HCT116 (cell line): ENCODE measurements at regions not wholly inside any gene's neighbourhood (a gene's known extent, or its start where the extent isn't known, plus 50 kb on each side); places are given as distances from the start of the nearest gene placed in this dataset.

ENCODE experiments used
- ATAC-seq: fragments of 200-7000 bp; cut with Tn5 transposase; 2 replicates; pipeline ENCODE4 v1.9.1; 2020; ENCODE audit warnings: mild to moderate bottlenecking, moderate library complexity
- BruUV-seq: library from RNA; stranded (reverse); fragments of 400-500 nt; replicated peaks from 2 replicates; lab custom pipeline; 2021; lab: Mats Ljungman, UMichigan
- CTCF ChIA-PET: fragments of 300-600 bp; sonication (Branson Sonifier 250); formaldehyde crosslinking; loops from one replicate; lab custom pipeline; 2021; ENCODE audit warnings: antibody characterized with exemption; lab: Charles Lee
- POLR2A ChIA-PET: fragments of 300-600, 350-600 bp; sonication (Branson Sonifier 250); formaldehyde crosslinking; loops from one replicate; lab custom pipeline; 2021; ENCODE audit warnings: antibody characterized with exemption; lab: Charles Lee
- RAD21 ChIA-PET, 2 experiments: fragments of 300-600 bp; sonication (Branson Sonifier 250); formaldehyde crosslinking; loops; one replicate each; lab custom pipeline; 2023; ENCODE audit warnings: low total read pairs in 2 of 2; ENCODE audit not compliant: uncharacterized antibody in 2 of 2, unreplicated experiment in 2 of 2, low non-redundant PET in 1 of 2; lab: Charles Lee
- DNase-seq: peaks from one replicate; pipeline ENCODE4 v3.0.0-alpha.2; 2010; ENCODE audit warnings: low read depth, low spot score
- H2AFZ ChIP-seq: fragments of 200-600 bp; shearing (Covaris generic), sonication (generic); 2 replicates; pipeline ENCODE4 v1.6.1; 2017; ENCODE audit warnings: low read depth, mixed run types, mixed read lengths, antibody characterized with exemption, low read length; ENCODE audit not compliant: poor library complexity, severe bottlenecking
- H3K27ac ChIP-seq: 2 replicates; pipeline ENCODE4 v1.5.1; 2012; ENCODE audit warnings: low read depth, low read length
- H3K27me3 ChIP-seq: fragments of 200-600 bp; sonication (generic); 2 replicates; pipeline ENCODE4 v1.6.1; 2016; ENCODE audit warnings: mixed run types, low read length, mixed read lengths; ENCODE audit not compliant: insufficient read depth
- H3K36me3 ChIP-seq, 2 experiments: fragments of 200-500 bp in 1 of 2; fragments of 200-600 bp in 1 of 2; sonication (Bioruptor generic) in 1 of 2; sonication (generic) in 1 of 2; 2 replicates each; pipeline versions ENCODE4 v1.5.1 to v1.6.1; 2014 to 2016; ENCODE audit warnings: low read length in 2 of 2, inconsistent platforms in 1 of 2, mixed read lengths in 1 of 2, mixed run types in 1 of 2; ENCODE audit not compliant: insufficient read depth in 2 of 2, control insufficient read depth in 1 of 2
- H3K4me1 ChIP-seq, 2 experiments: fragments of 200-600 bp in 1 of 2; sonication (generic) in 1 of 2; 2 replicates each; pipeline versions ENCODE4 v1.5.1 to v1.6.1; 2012 to 2017; ENCODE audit warnings: low read length in 2 of 2, inconsistent platforms in 1 of 2, mild to moderate bottlenecking in 1 of 2, mixed read lengths in 1 of 2, mixed run types in 1 of 2, moderate library complexity in 1 of 2; ENCODE audit not compliant: insufficient read depth in 2 of 2, control insufficient read depth in 1 of 2
- H3K4me2 ChIP-seq: fragments of 200-600 bp; sonication (generic); 2 replicates; pipeline ENCODE4 v1.6.1; 2017; ENCODE audit warnings: mixed run types, low read length, mixed read lengths
- H3K4me3 ChIP-seq, 2 experiments: fragments of 200-600 bp in 1 of 2; sonication (generic) in 1 of 2; replicated peaks in 1 of 2; 2 replicates each; pipeline ENCODE4 v1.5.1; 2011 to 2016; ENCODE audit warnings: low read length in 2 of 2, control low read depth in 1 of 2, low read depth in 1 of 2, mild to moderate bottlenecking in 1 of 2, mixed read lengths in 1 of 2, mixed run types in 1 of 2
- H3K79me2 ChIP-seq: fragments of 200-600 bp; sonication (generic); 2 replicates; pipeline ENCODE4 v1.6.1; 2017; ENCODE audit warnings: mild to moderate bottlenecking, mixed run types, low read length, moderate library complexity, mixed read lengths; ENCODE audit not compliant: insufficient read depth
- H3K9ac ChIP-seq: fragments of 200-600 bp; sonication (generic); 2 replicates; pipeline ENCODE4 v1.6.1; 2016; ENCODE audit warnings: low read length, mixed read lengths
- H3K9me2 ChIP-seq: fragments of 200-600 bp; sonication (generic), shearing (Covaris generic); 2 replicates; pipeline ENCODE4 v1.6.1; 2017; ENCODE audit warnings: mixed run types, mild to moderate bottlenecking, moderate library complexity; ENCODE audit not compliant: insufficient read depth
- H3K9me3 ChIP-seq, 2 experiments: fragments of 200-500 bp in 1 of 2; fragments of 200-600 bp in 1 of 2; sonication (Bioruptor generic) in 1 of 2; sonication (generic) in 1 of 2; 2 replicates each; pipeline ENCODE4 v1.6.1; 2014 to 2017; ENCODE audit warnings: low read length in 2 of 2, mixed read lengths in 2 of 2, inconsistent platforms in 1 of 2, low read depth in 1 of 2, mild to moderate bottlenecking in 1 of 2, mixed run types in 1 of 2, moderate library complexity in 1 of 2; ENCODE audit not compliant: control insufficient read depth in 1 of 2, insufficient read depth in 1 of 2
- H4K20me1 ChIP-seq: fragments of 200-600 bp; sonication (generic), shearing (Covaris generic); 2 replicates; pipeline ENCODE4 v1.6.1; 2017; ENCODE audit warnings: mixed run types, mild to moderate bottlenecking, moderate library complexity; ENCODE audit not compliant: insufficient read depth
- CBX3 ChIP-seq: IDR thresholded peaks from 2 replicates; pipeline ENCODE4 v1.6.1; 2012; ENCODE audit warnings: low read depth
- EGR1 ChIP-seq: IDR thresholded peaks from 2 replicates; pipeline ENCODE4 v1.6.1; 2012; ENCODE audit warnings: low read depth
- ELF1 ChIP-seq: IDR thresholded peaks from 2 replicates; pipeline ENCODE4 v1.6.1; 2012; ENCODE audit warnings: low read depth, borderline replicate concordance
- EZH2 ChIP-seq: fragments of 200-600 bp; sonication (generic); IDR thresholded peaks from 2 replicates; pipeline ENCODE4 v1.6.1; 2017; ENCODE audit warnings: antibody characterized with exemption, mixed run types
- EZH2phosphoT487 ChIP-seq: fragments of 200-600 bp; IDR thresholded peaks from 2 replicates; pipeline ENCODE4 v1.6.1; 2018; ENCODE audit warnings: antibody characterized with exemption, borderline replicate concordance
- FOSL1 ChIP-seq: IDR thresholded peaks from 2 replicates; pipeline ENCODE4 v1.6.1; 2012; ENCODE audit warnings: low read depth
- JUND ChIP-seq: IDR thresholded peaks from 2 replicates; pipeline ENCODE4 v1.6.1; 2012
- MAX ChIP-seq: IDR thresholded peaks from 2 replicates; pipeline ENCODE4 v1.6.1; 2012
- POLR2A ChIP-seq: IDR thresholded peaks from 2 replicates; pipeline ENCODE4 v1.7.0; 2011; ENCODE audit warnings: borderline replicate concordance; ENCODE audit not compliant: insufficient read depth, insufficient read length; ENCODE audit errors: extremely low read depth
- POLR2AphosphoS5 ChIP-seq: IDR thresholded peaks from 2 replicates; pipeline ENCODE4 v1.6.1; 2011; ENCODE audit warnings: mild to moderate bottlenecking, low read depth, low read length, moderate library complexity
- SIN3A ChIP-seq: IDR thresholded peaks from 2 replicates; pipeline ENCODE4 v1.6.1; 2012; ENCODE audit warnings: low read depth
- SP1 ChIP-seq: IDR thresholded peaks from 2 replicates; pipeline ENCODE4 v1.6.1; 2012; ENCODE audit warnings: low read depth
- SRF ChIP-seq: IDR thresholded peaks from 2 replicates; pipeline ENCODE4 v1.6.1; 2012; ENCODE audit warnings: low read depth
- TCF7L2 ChIP-seq: IDR thresholded peaks from 2 replicates; pipeline ENCODE4 v1.7.0; 2011; ENCODE audit warnings: borderline replicate concordance, inconsistent platforms; ENCODE audit not compliant: insufficient read depth, insufficient read length; ENCODE audit errors: extremely low read depth
- ZBTB33 ChIP-seq: IDR thresholded peaks from 2 replicates; pipeline ENCODE4 v1.6.1; 2011; ENCODE audit warnings: mild to moderate bottlenecking, low read length, moderate library complexity; ENCODE audit not compliant: insufficient replicate concordance; ENCODE audit errors: extremely low read depth
- ZNF274 ChIP-seq: fragments of 200-500 bp; sonication (Bioruptor generic); IDR thresholded peaks from 2 replicates; pipeline ENCODE4 v1.6.1; 2014; ENCODE audit warnings: mild to moderate bottlenecking, low read depth, low read length, inconsistent platforms
- intact Hi-C: fragments of 100-400 bp; cut with micrococcal nuclease; formaldehyde crosslinking; loops from 2 replicates; pipeline ENCODE4 v1.10.0; 2022
- TF ChIP-seq, protein P1 (sequence below), 3 experiments: fragments of 200-600 bp in 1 of 3; sonication (generic) in 1 of 3; IDR thresholded peaks in 2 of 3; conservative IDR thresholded peaks in 1 of 3; 2 replicates each; pipeline ENCODE4 v1.5.1; 2012 to 2017; ENCODE audit warnings: low read depth in 2 of 3, low read length in 2 of 3, antibody characterized with exemption in 1 of 3, borderline replicate concordance in 1 of 3, control low read depth in 1 of 3, mild to moderate bottlenecking in 1 of 3, mixed read lengths in 1 of 3, mixed run types in 1 of 3, moderate library complexity in 1 of 3; ENCODE audit not compliant: insufficient read depth in 1 of 3

DNA sequence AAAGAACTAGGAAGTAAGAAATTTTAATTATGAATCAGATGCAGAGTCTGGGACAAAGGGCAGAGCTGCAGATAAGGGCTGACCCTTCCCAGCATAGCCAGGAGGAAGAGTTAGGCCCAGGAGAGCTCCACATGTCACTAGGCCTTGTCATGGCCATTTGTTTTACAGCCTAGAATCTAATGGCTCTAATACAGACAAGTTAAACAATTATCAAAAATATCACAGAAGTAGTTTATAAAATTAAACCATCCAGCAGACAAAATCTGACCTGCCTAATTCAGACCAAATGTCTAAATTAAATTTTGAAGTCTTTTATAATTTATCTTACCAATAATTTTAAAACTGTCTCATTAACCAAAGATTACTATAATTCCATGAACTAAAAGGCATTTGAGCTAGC, 1369.5 kb downstream of the CDH11 start:
- H3K27me3 ChIP-seq, result no peaks in the 10 kb centered on the region
- RAD21 ChIA-PET, result no interaction called here
- intact Hi-C loops, result no loop called here
- ATAC-seq, result no peak
- TF ChIP-seq ELF1, result no peak
- no peak for TF ChIP-seq EGR1
- TF ChIP-seq SP1, result no peak
- no peak for TF ChIP-seq TCF7L2
- TF ChIP-seq EZH2, result no peak
- TF ChIP-seq ZBTB33, result no peak
- no peak for TF ChIP-seq SIN3A
- TF ChIP-seq JUND, result no peak
- no peak for TF ChIP-seq POLR2AphosphoS5
- no peak for TF ChIP-seq ZNF274
- no peak for TF ChIP-seq CBX3
- TF ChIP-seq, protein P1, sequence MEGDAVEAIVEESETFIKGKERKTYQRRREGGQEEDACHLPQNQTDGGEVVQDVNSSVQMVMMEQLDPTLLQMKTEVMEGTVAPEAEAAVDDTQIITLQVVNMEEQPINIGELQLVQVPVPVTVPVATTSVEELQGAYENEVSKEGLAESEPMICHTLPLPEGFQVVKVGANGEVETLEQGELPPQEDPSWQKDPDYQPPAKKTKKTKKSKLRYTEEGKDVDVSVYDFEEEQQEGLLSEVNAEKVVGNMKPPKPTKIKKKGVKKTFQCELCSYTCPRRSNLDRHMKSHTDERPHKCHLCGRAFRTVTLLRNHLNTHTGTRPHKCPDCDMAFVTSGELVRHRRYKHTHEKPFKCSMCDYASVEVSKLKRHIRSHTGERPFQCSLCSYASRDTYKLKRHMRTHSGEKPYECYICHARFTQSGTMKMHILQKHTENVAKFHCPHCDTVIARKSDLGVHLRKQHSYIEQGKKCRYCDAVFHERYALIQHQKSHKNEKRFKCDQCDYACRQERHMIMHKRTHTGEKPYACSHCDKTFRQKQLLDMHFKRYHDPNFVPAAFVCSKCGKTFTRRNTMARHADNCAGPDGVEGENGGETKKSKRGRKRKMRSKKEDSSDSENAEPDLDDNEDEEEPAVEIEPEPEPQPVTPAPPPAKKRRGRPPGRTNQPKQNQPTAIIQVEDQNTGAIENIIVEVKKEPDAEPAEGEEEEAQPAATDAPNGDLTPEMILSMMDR (IDR thresholded peaks at IDR 0.05 in 2 of 3, conservative IDR thresholded peaks at IDR 0.05 in 1 of 3; ENCODE audit: borderline replicate concordance in 1 of 3, insufficient read depth in 1 of 3, low read depth in 2 of 3, low read length in 2 of 3), result no peak
- TF ChIP-seq FOSL1, result no peak
- TF ChIP-seq MAX, result no peak
- TF ChIP-seq POLR2A, result no peak
- TF ChIP-seq SRF, result no peak
- TF ChIP-seq EZH2phosphoT487, result no peak
- TF ChIP-seq, all 23 proteins: peak for 0
- Histone ChIP-seq H2AFZ (no peak overlapping the region), H3K9ac (no peak overlapping the region), H3K36me3 (no peaks in the 10 kb centered on the region), H3K79me2 (no peaks in the 10 kb centered on the region), H3K9me3 (peaks cover 3 to 21% of the 10 kb centered on the region in 2 experiments; a peak in 2 of 4 replicates), H3K9me2 (no peaks in the 10 kb centered on the region), H3K27ac (no peak overlapping the region), H3K4me1 (no peaks in the 10 kb centered on the region), H3K4me3 (no peak overlapping the region), H3K4me2 (no peak overlapping the region), H4K20me1 (no peaks in the 10 kb centered on the region)
- CTCF ChIA-PET, result no interaction called here
- POLR2A ChIA-PET, result no interaction called here
- no peak for DNase-seq
- no TSS peak for BruUV-seq
